K562 (cell line): ENCODE measurements at regions not wholly inside any gene's neighbourhood (a gene's known extent, or its start where the extent isn't known, plus 50 kb on each side); places are given as distances from the start of the nearest gene placed in this dataset.
"Not testable (repeated sequence)": the region's sequence is repeated elsewhere in the genome, so short reads cannot be mapped to it uniquely, and the experiment has no call there.

Source experiments
- ATF7 ChIP-seq: fragments of 450-650 bp; IDR thresholded peaks from 2 replicates; pipeline ENCODE4 v1.7.1; 2014; ENCODE audit warnings: mild to moderate bottlenecking, moderate library complexity
- C11orf30 ChIP-seq: fragments of 450-650 bp; IDR thresholded peaks from 2 replicates; pipeline ENCODE4 v1.6.1; 2016; ENCODE audit warnings: low read depth, mild to moderate bottlenecking
- CXXC5 ChIP-seq: fragments of 250-450 bp; sonication (Bioruptor Pico); IDR thresholded peaks from 2 replicates; pipeline ENCODE4 v1.8.0; 2022; ENCODE audit warnings: inconsistent platforms, mild to moderate bottlenecking, moderate library complexity
- ETV5 ChIP-seq: sonication (generic); formaldehyde crosslinking; IDR thresholded peaks from 2 replicates; pipeline ENCODE4 v1.4.0; 2020; ENCODE audit warnings: low read depth, mild to moderate bottlenecking, missing genetic modification reagents
- GABPA ChIP-seq: fragments of 200-800 bp; sonication (Bioruptor generic); conservative IDR thresholded peaks from 2 replicates; pipeline ENCODE4 v1.6.1; 2016; ENCODE audit warnings: low read depth, missing genetic modification characterization, missing compliant biosample characterization
- HCFC1 ChIP-seq: IDR thresholded peaks from 2 replicates; pipeline ENCODE4 v1.6.1; 2012; ENCODE audit warnings: low read depth, low read length, improper control_type of control experiment
- KLF6 ChIP-seq: fragments of 250-450 bp; sonication (Bioruptor Pico); IDR thresholded peaks from 2 replicates; pipeline ENCODE4 v1.4.0; 2020; ENCODE audit warnings: mild to moderate bottlenecking, moderate library complexity, borderline replicate concordance
- MECOM ChIP-seq: fragments of 250-450 bp; sonication (Bioruptor Pico); IDR thresholded peaks from 2 replicates; pipeline ENCODE4 v1.8.0; 2022; ENCODE audit warnings: inconsistent platforms
- NFIC ChIP-seq: fragments of 450-650 bp; IDR thresholded peaks from 2 replicates; pipeline ENCODE4 v1.6.1; 2017; ENCODE audit warnings: mild to moderate bottlenecking, inconsistent platforms
- NFXL1 ChIP-seq: fragments of 450-650 bp; formaldehyde crosslinking; IDR thresholded peaks from 2 replicates; pipeline ENCODE4 v1.4.0; 2021; ENCODE audit warnings: mild to moderate bottlenecking
- NR2C1 ChIP-seq, 2 experiments: fragments of 450-650 bp; IDR thresholded peaks; 2 replicates each; pipeline ENCODE4 v1.6.1; 2017; ENCODE audit warnings: mild to moderate bottlenecking in 2 of 2, antibody characterized with exemption in 1 of 2, inconsistent platforms in 1 of 2, missing compliant biosample characterization in 1 of 2, missing genetic modification characterization in 1 of 2
- PTTG1 ChIP-seq: fragments of 450-650 bp; IDR thresholded peaks from 2 replicates; pipeline ENCODE4 v1.6.1; 2016; ENCODE audit warnings: low read depth, mild to moderate bottlenecking, missing genetic modification characterization, missing compliant biosample characterization
- ZNF175 ChIP-seq: fragments of 200-800 bp; sonication (Bioruptor generic); IDR thresholded peaks from 2 replicates; pipeline ENCODE4 v1.6.1; 2016; ENCODE audit warnings: low read depth, mild to moderate bottlenecking, missing genetic modification characterization, missing compliant biosample characterization
- ZNF239 ChIP-seq: fragments of 250-450 bp; sonication (Bioruptor Pico); IDR thresholded peaks from 2 replicates; pipeline ENCODE4 v1.4.0; 2020; ENCODE audit warnings: mild to moderate bottlenecking
- ZNF584 ChIP-seq: fragments of 200-800 bp; sonication (Bioruptor generic); IDR thresholded peaks from 2 replicates; pipeline ENCODE4 v1.6.1; 2016; ENCODE audit warnings: low read depth, mild to moderate bottlenecking, missing genetic modification characterization, missing compliant biosample characterization
- ZNF592 ChIP-seq: fragments of 450-650 bp; IDR thresholded peaks from 2 replicates; pipeline ENCODE4 v1.6.1; 2017; ENCODE audit warnings: antibody characterized with exemption, mild to moderate bottlenecking
- ZNF644 ChIP-seq: fragments of 200-800 bp; sonication (Bioruptor generic); IDR thresholded peaks from 2 replicates; pipeline ENCODE4 v1.6.1; 2016; ENCODE audit warnings: low read depth, missing genetic modification characterization, missing compliant biosample characterization
- ZNF766 ChIP-seq: fragments of 200-800 bp; sonication (Bioruptor generic); conservative IDR thresholded peaks from 2 replicates; pipeline ENCODE4 v1.6.1; 2016; ENCODE audit warnings: missing genetic modification characterization, missing compliant biosample characterization
- ZNF780A ChIP-seq: fragments of 250-450 bp; sonication (Bioruptor Pico); IDR thresholded peaks from 2 replicates; pipeline ENCODE4 v1.5.0; 2021; ENCODE audit warnings: mild to moderate bottlenecking
- TF ChIP-seq, protein P1 (sequence below), 2 experiments: fragments of 200-800 bp in 1 of 2; sonication (Bioruptor generic) in 1 of 2; sonication (generic) in 1 of 2; formaldehyde crosslinking in 1 of 2; IDR thresholded peaks in 1 of 2; conservative IDR thresholded peaks in 1 of 2; 2 replicates each; pipeline versions ENCODE4 v1.5.0 to v1.6.1; 2016 to 2020; ENCODE audit warnings: missing compliant biosample characterization in 1 of 2, missing genetic modification characterization in 1 of 2, missing genetic modification reagents in 1 of 2
- TF ChIP-seq, protein P2 (sequence below): fragments of 450-650 bp; IDR thresholded peaks from 2 replicates; pipeline ENCODE4 v1.6.1; 2016; ENCODE audit warnings: missing biosample characterization, missing genetic modification characterization

- TF ChIP-seq PTTG1 (peak; percentile 84), ZNF239 (peak; percentile 55), ZNF644 (tag) (peak; percentile 82), KLF6 (CRISPR knock-in tag) (peak; percentile 43; the same call in 1 of the 2 replicates), HCFC1 (0 out of 2 replicates have a peak, but pooled peaks have one; percentile 19), NR2C1 (tag; IDR thresholded peaks at IDR 0.05) (peak; percentile 82), GABPA (tag) (peak; percentile 58), ATF7 (peak; percentile 29; the same call in 1 of the 2 replicates), ZNF175 (peak; percentile 97), NFXL1 (CRISPR knock-in tag) (0 out of 2 replicates have a peak, but pooled peaks have one; percentile 56), CXXC5 (CRISPR knock-in tag) (peak; percentile 56; the same call in 1 of the 2 replicates), ZNF592 (peak; percentile 93), ZNF584 (CRISPR knock-in tag) (peak; percentile 93), ZNF780A (0 out of 2 replicates have a peak, but pooled peaks have one; percentile 57), ZNF766 (CRISPR knock-in tag) (peak; percentile 90), MECOM (CRISPR knock-in tag) (peak; percentile 54; the same call in 1 of the 2 replicates), NFIC (peak; percentile 40), C11orf30 (peak; percentile 66; the same call in 1 of the 2 replicates), ETV5 (CRISPR knock-in tag) (0 out of 2 replicates have a peak, but pooled peaks have one; percentile 41)
- TF ChIP-seq, protein P1, sequence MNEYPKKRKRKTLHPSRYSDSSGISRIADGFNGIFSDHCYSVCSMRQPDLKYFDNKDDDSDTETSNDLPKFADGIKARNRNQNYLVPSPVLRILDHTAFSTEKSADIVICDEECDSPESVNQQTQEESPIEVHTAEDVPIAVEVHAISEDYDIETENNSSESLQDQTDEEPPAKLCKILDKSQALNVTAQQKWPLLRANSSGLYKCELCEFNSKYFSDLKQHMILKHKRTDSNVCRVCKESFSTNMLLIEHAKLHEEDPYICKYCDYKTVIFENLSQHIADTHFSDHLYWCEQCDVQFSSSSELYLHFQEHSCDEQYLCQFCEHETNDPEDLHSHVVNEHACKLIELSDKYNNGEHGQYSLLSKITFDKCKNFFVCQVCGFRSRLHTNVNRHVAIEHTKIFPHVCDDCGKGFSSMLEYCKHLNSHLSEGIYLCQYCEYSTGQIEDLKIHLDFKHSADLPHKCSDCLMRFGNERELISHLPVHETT (CRISPR knock-in tag; conservative IDR thresholded peaks at IDR 0.05 in 1 of 2, IDR thresholded peaks at IDR 0.05 in 1 of 2), result peak in 1 of 2 experiments; percentile 94; a peak in 2 of 4 replicates
- TF ChIP-seq, protein P2, sequence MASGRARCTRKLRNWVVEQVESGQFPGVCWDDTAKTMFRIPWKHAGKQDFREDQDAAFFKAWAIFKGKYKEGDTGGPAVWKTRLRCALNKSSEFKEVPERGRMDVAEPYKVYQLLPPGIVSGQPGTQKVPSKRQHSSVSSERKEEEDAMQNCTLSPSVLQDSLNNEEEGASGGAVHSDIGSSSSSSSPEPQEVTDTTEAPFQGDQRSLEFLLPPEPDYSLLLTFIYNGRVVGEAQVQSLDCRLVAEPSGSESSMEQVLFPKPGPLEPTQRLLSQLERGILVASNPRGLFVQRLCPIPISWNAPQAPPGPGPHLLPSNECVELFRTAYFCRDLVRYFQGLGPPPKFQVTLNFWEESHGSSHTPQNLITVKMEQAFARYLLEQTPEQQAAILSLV (tag), result 0 out of 2 replicates have a peak, but pooled peaks have one; percentile 75
- not testable (repeated sequence) for TF ChIP-seq NR2C1 (IDR thresholded peaks at IDR 0.05)
Measured at GRCh38 chr1:109852221-109853015, 58.2 kb upstream of the CSF1 start (continued).
